HG02852 (cell line): ENCODE measurements at regions not wholly inside any gene's neighbourhood (a gene's known extent, or its start where the extent isn't known, plus 50 kb on each side); places are given as distances from the start of the nearest gene placed in this dataset.
"Not testable (repeated sequence)": the region's sequence is repeated elsewhere in the genome, so short reads cannot be mapped to it uniquely, and the experiment has no call there.

ENCODE experiments used
- ATAC-seq: cut with Tn5 transposase; IDR thresholded peaks from one replicate; pipeline ENCODE4 v1.9.1; 2021; ENCODE audit warnings: mild to moderate bottlenecking, moderate library complexity; ENCODE audit not compliant: unreplicated experiment

- ATAC-seq: no peak
These were observed 121.3 kb upstream of the HDDC2 start for GRCh38 chr6:125423047-125423446.

GRCh38 chr6:125431971-125432370, 130.2 kb upstream of the HDDC2 start:
- ATAC-seq: no peak

- no peak for ATAC-seq
These were observed 131.2 kb upstream of the HDDC2 start for GRCh38 chr6:125432963-125433362.

GRCh38 chr6:125434760-125435159, 133.0 kb upstream of the HDDC2 start:
- no peak for ATAC-seq

- ATAC-seq: no peak
These were observed 137.7 kb upstream of the HDDC2 start for GRCh38 chr6:125439512-125439911.

- ATAC-seq: no peak
These were observed 142.5 kb upstream of the HDDC2 start for GRCh38 chr6:125444006-125444923.

- ATAC-seq: no peak
These were observed 143.3 kb upstream of the HDDC2 start for GRCh38 chr6:125445054-125445453.

GRCh38 chr6:125446011-125446410, 144.2 kb upstream of the HDDC2 start:
- no peak for ATAC-seq

GRCh38 chr6:125451750-125452149, 150.0 kb upstream of the HDDC2 start:
- no peak for ATAC-seq

- no peak for ATAC-seq
These were observed 151.7 kb upstream of the HDDC2 start for GRCh38 chr6:125453516-125453915.

- no peak for ATAC-seq
These were observed 152.6 kb upstream of the HDDC2 start for GRCh38 chr6:125454351-125454750.

GRCh38 chr6:125458493-125458892, 156.7 kb upstream of the HDDC2 start:
- not testable (repeated sequence) for ATAC-seq

GRCh38 chr6:125465332-125465731, 163.6 kb upstream of the HDDC2 start:
- ATAC-seq: not testable (repeated sequence)

- ATAC-seq: no peak
These were observed 168.1 kb upstream of the HDDC2 start for GRCh38 chr6:125469915-125470314.

GRCh38 chr6:125471667-125472066, 169.9 kb upstream of the HDDC2 start:
- ATAC-seq: no peak

GRCh38 chr6:125474061-125474460, 172.3 kb upstream of the HDDC2 start:
- ATAC-seq: no peak

GRCh38 chr6:125477156-125477555, 175.4 kb upstream of the HDDC2 start:
- ATAC-seq: no peak

GRCh38 chr6:125477844-125478243, 176.1 kb upstream of the HDDC2 start:
- no peak for ATAC-seq

- ATAC-seq: no peak
These were observed 178.4 kb upstream of the HDDC2 start for GRCh38 chr6:125480146-125480545.

GRCh38 chr6:125480571-125480970, 178.8 kb upstream of the HDDC2 start:
- ATAC-seq: no peak

GRCh38 chr6:125481056-125481455, 179.3 kb upstream of the HDDC2 start:
- ATAC-seq: no peak

GRCh38 chr6:125485757-125486156, 184.0 kb upstream of the HDDC2 start:
- no peak for ATAC-seq

- no peak for ATAC-seq
These were observed 185.1 kb upstream of the HDDC2 start for GRCh38 chr6:125486881-125487280.
